GM12878 (cell line): ENCODE measurements at regions not wholly inside any gene's neighbourhood (a gene's known extent, or its start where the extent isn't known, plus 50 kb on each side); places are given as distances from the start of the nearest gene placed in this dataset. TPM values are rescaled to one million over a fixed set of nuclear protein-coding genes. Genes with fewer than 3 reads are reported as not detected.

Experiments
- ATAC-seq: fragments of 200-7000 bp; cut with Tn5 transposase; 3 replicates; pipeline ENCODE4 v1.9.1; 2020; ENCODE audit warnings: mild to moderate bottlenecking, moderate library complexity
- BruUV-seq: library from RNA; stranded (reverse); fragments of 400-500 nt; replicated peaks from 2 replicates; lab custom pipeline; 2021; lab: Mats Ljungman, UMichigan
- CTCF ChIA-PET: fragments of 300-600 bp; sonication (Branson Sonifier 250); formaldehyde crosslinking; extraction: SDS; loops from one replicate; lab custom pipeline; 2021; ENCODE audit warnings: inconsistent platforms; lab: Yijun Ruan, JAX
- POLR2A ChIA-PET: fragments of 350-600 bp; formaldehyde crosslinking; extraction: SDS; loops from one replicate; lab custom pipeline; 2021; ENCODE audit warnings: inconsistent platforms; lab: Charles Lee
- RAD21 ChIA-PET: fragments of 300-600 bp; sonication (Branson Sonifier 250); formaldehyde crosslinking; loops from one replicate; lab custom pipeline; 2023; ENCODE audit warnings: antibody characterized with exemption; ENCODE audit not compliant: unreplicated experiment; lab: Charles Lee
- SMC1A ChIA-PET: fragments of 300-600 bp; sonication (Branson Sonifier 250); formaldehyde crosslinking; loops from one replicate; lab custom pipeline; 2023; ENCODE audit not compliant: unreplicated experiment, uncharacterized antibody; lab: Charles Lee
- DNase-seq: peaks from one replicate; pipeline ENCODE4 v3.0.0-alpha.2; 2011; ENCODE audit warnings: low read depth, low spot score
- FAIRE-seq: peaks from 3 replicates; lab custom pipeline; 2011; peaks lifted over from hg19 to GRCh38; lab: Jason Lieb, UNC
- H2AFZ ChIP-seq: 2 replicates; pipeline ENCODE4 v1.6.0; 2011; ENCODE audit warnings: low read depth, low read length, control low read depth; ENCODE audit not compliant: control insufficient read depth
- H3K27ac ChIP-seq: 2 replicates; pipeline ENCODE4 v1.5.1; 2011; ENCODE audit warnings: control low read depth; ENCODE audit not compliant: control insufficient read depth, insufficient read depth
- H3K27me3 ChIP-seq, 2 experiments: replicated peaks in 1 of 2; 2 replicates each; pipeline versions ENCODE4 v1.6.0 to v1.6.1; 2011; ENCODE audit warnings: low read length in 1 of 2; ENCODE audit not compliant: control insufficient read depth in 2 of 2, insufficient read depth in 2 of 2
- H3K36me3 ChIP-seq, 2 experiments: 2 replicates each; pipeline ENCODE4 v1.5.1; 2011; ENCODE audit warnings: low read length in 1 of 2; ENCODE audit not compliant: control insufficient read depth in 2 of 2, insufficient read depth in 2 of 2
- H3K4me1 ChIP-seq: 2 replicates; pipeline ENCODE4 v1.6.1; 2011; ENCODE audit warnings: mild to moderate bottlenecking, low read length, moderate library complexity, mixed read lengths; ENCODE audit not compliant: control insufficient read depth, insufficient read depth
- H3K4me2 ChIP-seq: 2 replicates; pipeline ENCODE4 v1.6.0; 2011; ENCODE audit warnings: control low read depth; ENCODE audit not compliant: control insufficient read depth, insufficient read depth
- H3K4me3 ChIP-seq: fragments of 200-600 bp; sonication (generic); 2 replicates; pipeline ENCODE4 v1.5.1; 2016
- H3K79me2 ChIP-seq: 2 replicates; pipeline ENCODE4 v1.6.0; 2011; ENCODE audit warnings: low read length; ENCODE audit not compliant: control insufficient read depth, insufficient read depth
- H3K9ac ChIP-seq: 2 replicates; pipeline ENCODE4 v1.8.0; 2011; ENCODE audit warnings: low read length, control low read depth, mixed read lengths; ENCODE audit not compliant: control insufficient read depth, insufficient read depth
- H3K9me3 ChIP-seq: replicated peaks from 3 replicates; pipeline ENCODE4 v1.5.1; 2011; ENCODE audit warnings: mild to moderate bottlenecking, low read length; ENCODE audit not compliant: control insufficient read depth, insufficient read depth
- H4K20me1 ChIP-seq: 2 replicates; pipeline ENCODE4 v1.6.0; 2011; ENCODE audit not compliant: control insufficient read depth, insufficient read depth
- FOS ChIP-seq: IDR thresholded peaks from 3 replicates; pipeline ENCODE4 v1.6.1; 2011; ENCODE audit warnings: borderline replicate concordance; ENCODE audit not compliant: insufficient read length; ENCODE audit errors: extremely low read depth
- GATAD2B ChIP-seq: fragments of 450-650 bp; conservative IDR thresholded peaks from 2 replicates; pipeline ENCODE4 v1.6.1; 2017; ENCODE audit warnings: low read depth, mild to moderate bottlenecking, moderate library complexity
- HCFC1 ChIP-seq: fragments of 150-350 bp; IDR thresholded peaks from 2 replicates; pipeline ENCODE4 v1.6.1; 2014; ENCODE audit warnings: low read length
- MEF2B ChIP-seq: fragments of 450-650 bp; IDR thresholded peaks from 2 replicates; pipeline ENCODE4 v1.6.1; 2018; ENCODE audit warnings: mild to moderate bottlenecking, moderate library complexity; ENCODE audit not compliant: partially characterized antibody, poor library complexity, severe bottlenecking
- MTA3 ChIP-seq: IDR thresholded peaks from 2 replicates; pipeline ENCODE4 v1.6.1; 2012; ENCODE audit warnings: low read length, inconsistent platforms, borderline replicate concordance
- TCF3 ChIP-seq: IDR thresholded peaks from 2 replicates; pipeline ENCODE4 v1.6.1; 2012; ENCODE audit warnings: low read depth, mild to moderate bottlenecking, low read length, borderline replicate concordance; ENCODE audit not compliant: insufficient read depth
- WGBS: methylation state at CpG from one replicate; pipeline ENCODE4 v1.1.6; 2016; ENCODE audit warnings: low lambda C conversion rate; ENCODE audit not compliant: insufficient replicate concordance, insufficient coverage; ENCODE audit errors: missing lambda C conversion rate; 5-methylcytosine and 5-hydroxymethylcytosine counted together
- in situ Hi-C: fragments of 300-500 bp; cut with MboI; formaldehyde crosslinking; loops from 9 replicates; pipeline ENCODE4 v1.14.3; 2018; ENCODE audit warnings: mixed read lengths
- intact Hi-C: fragments of 100-400 bp; cut with micrococcal nuclease; formaldehyde crosslinking; loops from one replicate; pipeline ENCODE4 v1.14.2; 2022; ENCODE audit not compliant: unreplicated experiment
- small RNA-seq: library from RNA; depleted of rRNA; stranded (forward); fragments of <200 nt; gene quantifications from one replicate; pipeline ENCODE3, GENCODE V24; 2014
- TF ChIP-seq, protein P1 (sequence below): IDR thresholded peaks from 2 replicates; pipeline ENCODE4 v1.6.1; 2012; ENCODE audit warnings: low read depth, low read length, improper control_type of control experiment
- TF ChIP-seq, protein P2 (sequence below): fragments of 450-650 bp; conservative IDR thresholded peaks from 2 replicates; pipeline ENCODE4 v1.6.1; 2017; ENCODE audit warnings: mild to moderate bottlenecking, moderate library complexity
- TF ChIP-seq, protein P3 (sequence below): IDR thresholded peaks from 2 replicates; pipeline ENCODE4 v1.6.1; 2011; ENCODE audit warnings: low read depth, low read length, improper control_type of control experiment, borderline replicate concordance

DNA sequence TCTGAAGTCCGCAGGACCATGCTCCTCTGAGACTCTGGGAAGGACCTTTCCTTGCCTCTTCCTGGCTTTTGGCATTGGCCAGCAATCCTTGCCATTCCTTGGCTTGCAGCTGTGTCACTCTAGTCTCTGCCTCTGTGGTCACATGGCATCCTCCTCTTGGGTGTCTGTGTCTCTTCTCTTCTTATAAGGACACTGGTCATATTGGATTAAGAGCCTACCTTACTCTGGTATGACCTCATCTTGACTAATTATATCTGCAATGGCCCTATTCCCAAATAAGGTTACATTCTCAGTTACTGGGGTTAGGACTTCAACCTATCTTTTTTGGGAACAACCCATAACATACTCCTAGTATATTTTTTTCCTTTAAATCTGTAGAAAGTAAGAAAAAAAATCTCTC is 49.9 kb upstream of the GTSF1L start:
- intact Hi-C loops, result no loop called here
- 100% methylated on average over 1 of the region's 1 CpG for WGBS
- BruUV-seq, result no TSS peak

More for the DNA sequence above, 49.9 kb upstream of the GTSF1L start:
- Histone ChIP-seq H3K4me3 (no peak overlapping the region), H3K36me3 (no peaks in the 10 kb centered on the region), H3K79me2 (no peaks in the 10 kb centered on the region), H3K27ac (no peak overlapping the region), H4K20me1 (no peaks in the 10 kb centered on the region), H3K4me2 (no peak overlapping the region), H3K9ac (no peak overlapping the region), H3K9me3 (peaks cover 21% of the 10 kb centered on the region), H2AFZ (no peak overlapping the region), H3K4me1 (no peaks in the 10 kb centered on the region), H3K27me3 (0 out of 4 replicates have a peak, but pooled peaks cover 0 to 2% of the 10 kb centered on the region in 2 experiments)
- ChIA-PET POLR2A (no interaction called here), RAD21 (no interaction called here), CTCF (no interaction called here), SMC1A (interaction anchor here (0.6 to 1.4 kb wide), 3 partner anchors 11 to 64 kb away, joined by 3 read pairs; no protein-coding TSS in a partner anchor)
- no peak for TF ChIP-seq MEF2B
- no peak for TF ChIP-seq GATAD2B
- TF ChIP-seq, protein P1, sequence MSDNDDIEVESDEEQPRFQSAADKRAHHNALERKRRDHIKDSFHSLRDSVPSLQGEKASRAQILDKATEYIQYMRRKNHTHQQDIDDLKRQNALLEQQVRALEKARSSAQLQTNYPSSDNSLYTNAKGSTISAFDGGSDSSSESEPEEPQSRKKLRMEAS, result no peak
- no peak for TF ChIP-seq MTA3
- no peak for TF ChIP-seq FOS
- TF ChIP-seq TCF3, result no peak
- TF ChIP-seq, protein P2, sequence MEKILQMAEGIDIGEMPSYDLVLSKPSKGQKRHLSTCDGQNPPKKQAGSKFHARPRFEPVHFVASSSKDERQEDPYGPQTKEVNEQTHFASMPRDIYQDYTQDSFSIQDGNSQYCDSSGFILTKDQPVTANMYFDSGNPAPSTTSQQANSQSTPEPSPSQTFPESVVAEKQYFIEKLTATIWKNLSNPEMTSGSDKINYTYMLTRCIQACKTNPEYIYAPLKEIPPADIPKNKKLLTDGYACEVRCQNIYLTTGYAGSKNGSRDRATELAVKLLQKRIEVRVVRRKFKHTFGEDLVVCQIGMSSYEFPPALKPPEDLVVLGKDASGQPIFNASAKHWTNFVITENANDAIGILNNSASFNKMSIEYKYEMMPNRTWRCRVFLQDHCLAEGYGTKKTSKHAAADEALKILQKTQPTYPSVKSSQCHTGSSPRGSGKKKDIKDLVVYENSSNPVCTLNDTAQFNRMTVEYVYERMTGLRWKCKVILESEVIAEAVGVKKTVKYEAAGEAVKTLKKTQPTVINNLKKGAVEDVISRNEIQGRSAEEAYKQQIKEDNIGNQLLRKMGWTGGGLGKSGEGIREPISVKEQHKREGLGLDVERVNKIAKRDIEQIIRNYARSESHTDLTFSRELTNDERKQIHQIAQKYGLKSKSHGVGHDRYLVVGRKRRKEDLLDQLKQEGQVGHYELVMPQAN, result no peak
- TF ChIP-seq, protein P3, sequence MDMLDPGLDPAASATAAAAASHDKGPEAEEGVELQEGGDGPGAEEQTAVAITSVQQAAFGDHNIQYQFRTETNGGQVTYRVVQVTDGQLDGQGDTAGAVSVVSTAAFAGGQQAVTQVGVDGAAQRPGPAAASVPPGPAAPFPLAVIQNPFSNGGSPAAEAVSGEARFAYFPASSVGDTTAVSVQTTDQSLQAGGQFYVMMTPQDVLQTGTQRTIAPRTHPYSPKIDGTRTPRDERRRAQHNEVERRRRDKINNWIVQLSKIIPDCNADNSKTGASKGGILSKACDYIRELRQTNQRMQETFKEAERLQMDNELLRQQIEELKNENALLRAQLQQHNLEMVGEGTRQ, result no peak
- no peak for TF ChIP-seq HCFC1
- DNase-seq, result no peak
- no peak for FAIRE-seq
- in situ Hi-C loops, result no loop called here
- ATAC-seq, result no peak

Small RNA genes in the stretch of these regions (small RNA-seq; reads per million reads assigned to genes)
- not detected for gene RNU6-639P
